K562 (cell line): ENCODE measurements at regions not wholly inside any gene's neighbourhood (a gene's known extent, or its start where the extent isn't known, plus 50 kb on each side); places are given as distances from the start of the nearest gene placed in this dataset.

Source experiments
- ATAC-seq: fragments of 200-7000 bp; cut with Tn5 transposase; 3 replicates; pipeline ENCODE4 v1.9.1; 2020; ENCODE audit warnings: moderate library complexity
- BruUV-seq: library from RNA; stranded (reverse); fragments of 400-500 nt; replicated peaks from 2 replicates; lab custom pipeline; 2021; lab: Mats Ljungman, UMichigan
- CTCF ChIA-PET: fragments of 300-600 bp; formaldehyde crosslinking; extraction: SDS; loops from one replicate; lab custom pipeline; 2021; ENCODE audit warnings: low intra/inter-chr PET ratio; lab: Yijun Ruan, JAX
- POLR2A ChIA-PET: fragments of 300-600, 350-650 bp; sonication (Branson Sonifier 250); formaldehyde crosslinking; extraction: SDS; loops from one replicate; lab custom pipeline; 2021; ENCODE audit warnings: antibody characterized with exemption, inconsistent platforms; lab: Yijun Ruan, JAX
- DNase-seq, 4 experiments: peaks; one replicate each; pipeline versions ENCODE4 v3.0.0 to v3.0.0-alpha.2; 2011 to 2018; ENCODE audit warnings: low spot score in 3 of 4, mixed read lengths in 3 of 4; ENCODE audit errors: extremely low read depth in 1 of 4
- FAIRE-seq: peaks from 2 replicates; lab custom pipeline; 2011; peaks lifted over from hg19 to GRCh38; lab: Jason Lieb, UNC
- H2AFZ ChIP-seq: 2 replicates; pipeline ENCODE4 v1.6.0; 2011; ENCODE audit warnings: low read depth, low read length, control low read depth, inconsistent platforms
- H3K27ac ChIP-seq: fragments of 200-600 bp; 3 replicates; pipeline ENCODE4 v1.8.0; 2011; ENCODE audit warnings: low read depth, mild to moderate bottlenecking, control low read depth, inconsistent platforms, low read length, moderate library complexity, mixed read lengths; ENCODE audit errors: extremely low read depth
- H3K27me3 ChIP-seq, 2 experiments: fragments of 300-600 bp in 1 of 2; 2 replicates in 1 of 2; 3 replicates in 1 of 2; pipeline versions ENCODE4 v1.6.0 to v1.8.0; 2011; ENCODE audit warnings: inconsistent platforms in 2 of 2, low read length in 2 of 2, mild to moderate bottlenecking in 1 of 2, mixed read lengths in 1 of 2, moderate library complexity in 1 of 2; ENCODE audit not compliant: control insufficient read depth in 2 of 2, insufficient read depth in 2 of 2
- H3K36me3 ChIP-seq: fragments of 300-600 bp; 3 replicates; pipeline ENCODE4 v1.8.0; 2011; ENCODE audit warnings: mild to moderate bottlenecking, low read length, inconsistent platforms; ENCODE audit not compliant: control insufficient read depth, insufficient read depth
- H3K4me1 ChIP-seq, 2 experiments: fragments of 200-600 bp in 1 of 2; replicated peaks in 1 of 2; 2 replicates in 1 of 2; 3 replicates in 1 of 2; pipeline versions ENCODE4 v1.5.1 to v1.8.0; 2011; ENCODE audit warnings: inconsistent platforms in 2 of 2, low read length in 2 of 2, mild to moderate bottlenecking in 1 of 2, mixed read lengths in 1 of 2, moderate library complexity in 1 of 2; ENCODE audit not compliant: control insufficient read depth in 2 of 2, insufficient read depth in 2 of 2
- H3K4me2 ChIP-seq: 2 replicates; pipeline ENCODE4 v1.6.1; 2011; ENCODE audit warnings: low read length, control low read depth, inconsistent platforms, mixed read lengths; ENCODE audit not compliant: insufficient read depth
- H3K4me3 ChIP-seq: fragments of 200-600 bp; sonication (generic), shearing (Covaris generic); 2 replicates; pipeline ENCODE4 v1.5.1; 2016; ENCODE audit warnings: control low read depth, inconsistent platforms
- H3K79me2 ChIP-seq: fragments of 200-600 bp; 3 replicates; pipeline ENCODE4 v1.8.0; 2011; ENCODE audit warnings: low read length, inconsistent platforms; ENCODE audit not compliant: control insufficient read depth, insufficient read depth
- H3K9ac ChIP-seq, 2 experiments: 2 replicates each; pipeline versions ENCODE4 v1.6.0 to v1.6.1; 2011; ENCODE audit warnings: low read depth in 2 of 2, low read length in 2 of 2, control low read depth in 1 of 2, inconsistent platforms in 1 of 2, mild to moderate bottlenecking in 1 of 2, mixed read lengths in 1 of 2; ENCODE audit not compliant: insufficient read depth in 1 of 2
- H3K9me1 ChIP-seq: one replicate; pipeline ENCODE4 v1.6.0; 2011; ENCODE audit warnings: inconsistent platforms, mild to moderate bottlenecking, low read length, moderate library complexity; ENCODE audit not compliant: control insufficient read depth, insufficient read depth
- H3K9me3 ChIP-seq: replicated peaks from 2 replicates; pipeline ENCODE4 v1.5.1; 2011; ENCODE audit warnings: low read depth, low read length, inconsistent platforms; ENCODE audit not compliant: control insufficient read depth, insufficient read depth
- H4K20me1 ChIP-seq: replicated peaks from 2 replicates; pipeline ENCODE4 v1.6.1; 2011; ENCODE audit warnings: low read length, inconsistent platforms, mixed read lengths; ENCODE audit not compliant: control insufficient read depth, insufficient read depth
- AFF1 ChIP-seq, 2 experiments: fragments of 450-650 bp; IDR thresholded peaks; 2 replicates each; pipeline ENCODE4 v1.6.1; 2018; ENCODE audit warnings: mild to moderate bottlenecking in 2 of 2, low read depth in 1 of 2; ENCODE audit not compliant: partially characterized antibody in 2 of 2
- ASH1L ChIP-seq: fragments of 450-650 bp; IDR thresholded peaks from 2 replicates; pipeline ENCODE4 v1.6.1; 2018; ENCODE audit warnings: borderline replicate concordance, mild to moderate bottlenecking, low read depth; ENCODE audit not compliant: partially characterized antibody
- CREBBP ChIP-seq: IDR thresholded peaks from one replicate; pipeline ENCODE4 v1.6.1; 2012; ENCODE audit warnings: low read depth, mild to moderate bottlenecking, control low read depth, inconsistent platforms, low read length
- ESRRA ChIP-seq: fragments of 450-650 bp; IDR thresholded peaks from 2 replicates; pipeline ENCODE4 v1.6.1; 2014; ENCODE audit warnings: low read depth, mild to moderate bottlenecking, moderate library complexity, borderline replicate concordance
- FOSL1 ChIP-seq: fragments of 200-800 bp; sonication (Bioruptor generic); conservative IDR thresholded peaks from 2 replicates; pipeline ENCODE4 v1.6.1; 2016; ENCODE audit warnings: missing genetic modification characterization, missing compliant biosample characterization
- KDM4B ChIP-seq, 2 experiments: fragments of 450-650 bp in 1 of 2; sonication (generic) in 1 of 2; IDR thresholded peaks; 2 replicates each; pipeline ENCODE4 v1.6.1; 2016 to 2017; ENCODE audit warnings: borderline replicate concordance in 2 of 2, antibody characterized with exemption in 1 of 2, low read depth in 1 of 2, mild to moderate bottlenecking in 1 of 2
- MTA3 ChIP-seq: fragments of 450-650 bp; formaldehyde crosslinking; IDR thresholded peaks from 2 replicates; pipeline ENCODE4 v1.6.1; 2017; ENCODE audit warnings: mild to moderate bottlenecking, borderline replicate concordance
- PCBP2 ChIP-seq: fragments of 200-400 bp; formaldehyde crosslinking; IDR thresholded peaks from 2 replicates; pipeline ENCODE4 v1.6.1; 2018; ENCODE audit warnings: low read length, low read depth, mild to moderate bottlenecking, moderate library complexity; ENCODE audit not compliant: poor library complexity, severe bottlenecking
- STAT5B ChIP-seq: fragments of 250-450 bp; sonication (Bioruptor Pico); IDR thresholded peaks from 2 replicates; pipeline ENCODE4 v1.8.0; 2021; ENCODE audit warnings: mild to moderate bottlenecking, inconsistent platforms
- TAF15 ChIP-seq: fragments of 200-400 bp; formaldehyde crosslinking; IDR thresholded peaks from 2 replicates; pipeline ENCODE4 v1.6.1; 2017; ENCODE audit warnings: mild to moderate bottlenecking, low read depth, low read length, moderate library complexity
- ZKSCAN8 ChIP-seq: fragments of 200-800 bp; sonication (Bioruptor generic); IDR thresholded peaks from 2 replicates; pipeline ENCODE4 v1.6.1; 2016; ENCODE audit warnings: missing genetic modification characterization, missing compliant biosample characterization
- WGBS: fragments of 100-300 bp; shearing (Covaris generic); methylation state at CpG from one replicate; pipeline ENCODE4 v1.1.6; 2016; ENCODE audit warnings: low coverage, mixed read lengths; ENCODE audit not compliant: insufficient coverage; ENCODE audit errors: missing lambda C conversion rate; 5-methylcytosine and 5-hydroxymethylcytosine counted together
- in situ Hi-C: fragments of 300-500 bp; cut with MboI; formaldehyde crosslinking; loops from 4 replicates; pipeline ENCODE4 v1.15.0; 2018; ENCODE audit warnings: inconsistent platforms, mixed read lengths
- intact Hi-C: fragments of 100-400 bp; cut with micrococcal nuclease; formaldehyde crosslinking; loops from 2 replicates; pipeline ENCODE4 v1.14.2; 2022

GRCh38 chr3:13708871-13709595 lies 160.1 kb downstream of the FBLN2 start:
- Histone ChIP-seq H3K4me3 (no peak overlapping the region), H4K20me1 (no peaks in the 10 kb centered on the region), H3K27ac (no peak overlapping the region), H3K9me1 (no peaks in the 10 kb centered on the region), H3K4me2 (no peak overlapping the region), H2AFZ (no peak overlapping the region), H3K9ac (no peak overlapping the region), H3K36me3 (no peaks in the 10 kb centered on the region), H3K9me3 (no peaks in the 10 kb centered on the region), H3K4me1 (no peaks in the 10 kb centered on the region), H3K79me2 (no peaks in the 10 kb centered on the region), H3K27me3 (no peaks in the 10 kb centered on the region)
- in situ Hi-C loops: no loop called here
- ChIA-PET POLR2A (no interaction called here), CTCF (no interaction called here)
- no TSS peak for BruUV-seq
- FAIRE-seq: no peak
- DNase-seq: no peak
- TF ChIP-seq STAT5B (CRISPR knock-in tag) (no peak), MTA3 (no peak), TAF15 (no peak), AFF1 (IDR thresholded peaks at IDR 0.05; ENCODE audit: low read depth in 1 of 2, partially characterized antibody in 2 of 2) (no peak), CREBBP (no peak), PCBP2 (no peak), KDM4B (IDR thresholded peaks at IDR 0.05; ENCODE audit: borderline replicate concordance in 2 of 2, low read depth in 1 of 2) (no peak), FOSL1 (tag) (no peak), ZKSCAN8 (CRISPR knock-in tag) (no peak), ESRRA (no peak), ASH1L (no peak)
- ATAC-seq: no peak
- WGBS: 0% methylated on average over 6 of the region's 6 CpGs
- intact Hi-C loops: no loop called here
